Breast epithelium (tissue), 3 donors: ENCODE measurements at regions not wholly inside any gene's neighbourhood (a gene's known extent, or its start where the extent isn't known, plus 50 kb on each side); places are given as distances from the start of the nearest gene placed in this dataset.

ENCODE experiments used
- POLR2A ChIP-seq: fragments of 450-650 bp; IDR thresholded peaks from one replicate; pipeline ENCODE4 v1.6.1; 2016; ENCODE audit warnings: antibody characterized with exemption, mild to moderate bottlenecking, moderate library complexity
- POLR2AphosphoS5 ChIP-seq, 3 donors: sonication (generic); formaldehyde crosslinking; IDR thresholded peaks; one replicate each; pipeline ENCODE4 v1.6.1; 2017; ENCODE audit warnings: antibody characterized with exemption in 3 of 3
- TF ChIP-seq, protein P1 (sequence below), 3 donors: fragments of 450-650 bp; IDR thresholded peaks; one replicate each; pipeline ENCODE4 v1.5.1; 2016 to 2017; ENCODE audit warnings: antibody characterized with exemption in 3 of 3, mild to moderate bottlenecking in 3 of 3, moderate library complexity in 3 of 3

- TF ChIP-seq, protein P1, sequence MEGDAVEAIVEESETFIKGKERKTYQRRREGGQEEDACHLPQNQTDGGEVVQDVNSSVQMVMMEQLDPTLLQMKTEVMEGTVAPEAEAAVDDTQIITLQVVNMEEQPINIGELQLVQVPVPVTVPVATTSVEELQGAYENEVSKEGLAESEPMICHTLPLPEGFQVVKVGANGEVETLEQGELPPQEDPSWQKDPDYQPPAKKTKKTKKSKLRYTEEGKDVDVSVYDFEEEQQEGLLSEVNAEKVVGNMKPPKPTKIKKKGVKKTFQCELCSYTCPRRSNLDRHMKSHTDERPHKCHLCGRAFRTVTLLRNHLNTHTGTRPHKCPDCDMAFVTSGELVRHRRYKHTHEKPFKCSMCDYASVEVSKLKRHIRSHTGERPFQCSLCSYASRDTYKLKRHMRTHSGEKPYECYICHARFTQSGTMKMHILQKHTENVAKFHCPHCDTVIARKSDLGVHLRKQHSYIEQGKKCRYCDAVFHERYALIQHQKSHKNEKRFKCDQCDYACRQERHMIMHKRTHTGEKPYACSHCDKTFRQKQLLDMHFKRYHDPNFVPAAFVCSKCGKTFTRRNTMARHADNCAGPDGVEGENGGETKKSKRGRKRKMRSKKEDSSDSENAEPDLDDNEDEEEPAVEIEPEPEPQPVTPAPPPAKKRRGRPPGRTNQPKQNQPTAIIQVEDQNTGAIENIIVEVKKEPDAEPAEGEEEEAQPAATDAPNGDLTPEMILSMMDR (IDR thresholded peaks at IDR 0.05): no peak
- TF ChIP-seq POLR2A: no peak
- TF ChIP-seq POLR2AphosphoS5 (IDR thresholded peaks at IDR 0.05): no peak
These were observed 302.6 kb downstream of the NUP35 start for GRCh38 chr2:183426825-183427224.
